HepG2 (cell line): ENCODE measurements at regions not wholly inside any gene's neighbourhood (a gene's known extent, or its start where the extent isn't known, plus 50 kb on each side); places are given as distances from the start of the nearest gene placed in this dataset.

Experiments used
- ATAC-seq: fragments of 200-7000 bp; cut with Tn5 transposase; 3 replicates; pipeline ENCODE4 v1.9.1; 2020; ENCODE audit warnings: mild to moderate bottlenecking, moderate library complexity
- BruUV-seq: library from RNA; stranded (reverse); fragments of 400-500 nt; replicated peaks from 2 replicates; lab custom pipeline; 2021; lab: Mats Ljungman, UMichigan
- CTCF ChIA-PET: fragments of 300-600 bp; formaldehyde crosslinking; extraction: SDS; loops from one replicate; lab custom pipeline; 2021; ENCODE audit warnings: low total read pairs, inconsistent platforms, low intra/inter-chr PET ratio; lab: Yijun Ruan, JAX
- POLR2A ChIA-PET: fragments of 350-600 bp; sonication (Branson Sonifier 250); formaldehyde crosslinking; loops from one replicate; lab custom pipeline; 2020; ENCODE audit warnings: antibody characterized with exemption, inconsistent platforms; lab: Yijun Ruan, JAX
- DNase-seq: peaks from one replicate; pipeline ENCODE4 v3.0.0-alpha.2; 2015; ENCODE audit warnings: low spot score
- FAIRE-seq: peaks from 3 replicates; lab custom pipeline; 2011; peaks lifted over from hg19 to GRCh38; lab: Jason Lieb, UNC
- H2AFZ ChIP-seq: one replicate; pipeline ENCODE4 v1.6.1; 2011; ENCODE audit warnings: low read length, inconsistent platforms
- H3K27ac ChIP-seq: fragments of 300-600 bp; 3 replicates; pipeline ENCODE4 v1.8.0; 2011; ENCODE audit warnings: mixed run types, mild to moderate bottlenecking, mixed read lengths, low read length, inconsistent platforms; ENCODE audit not compliant: insufficient read depth; ENCODE audit errors: extremely low read length
- H3K27me3 ChIP-seq, 2 experiments: fragments of 200-600 bp in 1 of 2; 2 replicates in 1 of 2; 3 replicates in 1 of 2; pipeline versions ENCODE4 v1.6.0 to v1.8.0; 2011; ENCODE audit warnings: low read length in 2 of 2, mild to moderate bottlenecking in 2 of 2, moderate library complexity in 2 of 2, inconsistent platforms in 1 of 2; ENCODE audit not compliant: insufficient read depth in 2 of 2, control insufficient read depth in 1 of 2
- H3K36me3 ChIP-seq, 2 experiments: fragments of 200-600 bp in 1 of 2; replicated peaks in 1 of 2; 2 replicates in 1 of 2; 3 replicates in 1 of 2; pipeline versions ENCODE4 v1.5.1 to v1.8.0; 2011; ENCODE audit warnings: low read length in 2 of 2, inconsistent platforms in 1 of 2; ENCODE audit not compliant: insufficient read depth in 2 of 2, control insufficient read depth in 1 of 2
- H3K4me1 ChIP-seq: 2 replicates; pipeline ENCODE4 v1.5.1; 2012; ENCODE audit warnings: low read length, inconsistent platforms; ENCODE audit not compliant: insufficient read depth
- H3K4me2 ChIP-seq: 2 replicates; pipeline ENCODE4 v1.6.0; 2011; ENCODE audit warnings: low read depth, low read length, inconsistent platforms
- H3K4me3 ChIP-seq, 3 experiments: fragments of 200-600 bp in 1 of 3; sonication (generic), shearing (Covaris generic) in 1 of 3; replicated peaks in 1 of 3; 2 replicates each; pipeline ENCODE4 v1.5.1; 2011 to 2016; ENCODE audit warnings: low read length in 3 of 3, inconsistent platforms in 2 of 3, low read depth in 2 of 3, mild to moderate bottlenecking in 2 of 3, control low read depth in 1 of 3, mixed read lengths in 1 of 3; ENCODE audit not compliant: insufficient read depth in 1 of 3
- H3K79me2 ChIP-seq: one replicate; pipeline ENCODE4 v1.6.1; 2011; ENCODE audit warnings: low read length, inconsistent platforms; ENCODE audit not compliant: insufficient read depth
- H3K9ac ChIP-seq: 2 replicates; pipeline ENCODE4 v1.6.0; 2011; ENCODE audit warnings: mild to moderate bottlenecking, low read depth, low read length, inconsistent platforms; ENCODE audit not compliant: insufficient read depth
- H3K9me3 ChIP-seq: 2 replicates; pipeline ENCODE4 v1.5.1; 2012; ENCODE audit warnings: mild to moderate bottlenecking, low read length
- H4K20me1 ChIP-seq: 2 replicates; pipeline ENCODE4 v1.6.0; 2011; ENCODE audit warnings: inconsistent platforms, mild to moderate bottlenecking, low read length, moderate library complexity; ENCODE audit not compliant: insufficient read depth
- ATF1 ChIP-seq: IDR thresholded peaks from 2 replicates; pipeline ENCODE4 v1.6.1; 2016; ENCODE audit warnings: mild to moderate bottlenecking, control low read depth
- MAFG ChIP-seq: sonication (generic); formaldehyde crosslinking; IDR thresholded peaks from 2 replicates; pipeline ENCODE4 v1.5.1; 2020; ENCODE audit warnings: mild to moderate bottlenecking, missing genetic modification reagents
- NR1H2 ChIP-seq: sonication (generic); formaldehyde crosslinking; IDR thresholded peaks from 2 replicates; pipeline ENCODE4 v1.8.1; 2022; ENCODE audit warnings: low read depth, missing genetic modification reagents, borderline replicate concordance
- SATB2 ChIP-seq: sonication (generic); formaldehyde crosslinking; IDR thresholded peaks from 2 replicates; pipeline ENCODE4 v1.5.0; 2020; ENCODE audit warnings: missing genetic modification reagents
- SRSF1 ChIP-seq: fragments of 200-400 bp; formaldehyde crosslinking; optimal IDR thresholded peaks from 2 replicates; pipeline ENCODE3; 2017; ENCODE audit warnings: mild to moderate bottlenecking, low read depth, low read length, moderate library complexity
- ZBTB25 ChIP-seq: IDR thresholded peaks from 2 replicates; pipeline ENCODE4 v1.6.1; 2018; ENCODE audit warnings: missing genetic modification reagents
- ZBTB42 ChIP-seq: sonication (generic); formaldehyde crosslinking; IDR thresholded peaks from 2 replicates; pipeline ENCODE4 v1.5.0; 2020; ENCODE audit warnings: mild to moderate bottlenecking, missing genetic modification reagents
- ZBTB43 ChIP-seq: sonication (generic); formaldehyde crosslinking; conservative IDR thresholded peaks from 2 replicates; pipeline ENCODE4 v1.4.0; 2020; ENCODE audit warnings: missing genetic modification reagents
- ZBTB44 ChIP-seq: sonication (generic); formaldehyde crosslinking; IDR thresholded peaks from 2 replicates; pipeline ENCODE4 v1.4.0; 2020; ENCODE audit warnings: missing genetic modification reagents
- ZFP41 ChIP-seq: sonication (generic); formaldehyde crosslinking; IDR thresholded peaks from 2 replicates; pipeline ENCODE4 v1.4.0; 2020; ENCODE audit warnings: mild to moderate bottlenecking, missing genetic modification reagents, borderline replicate concordance
- ZNF569 ChIP-seq: sonication (generic); formaldehyde crosslinking; IDR thresholded peaks from 2 replicates; pipeline ENCODE4 v1.5.0; 2020; ENCODE audit warnings: mild to moderate bottlenecking, missing genetic modification reagents, moderate library complexity, borderline replicate concordance
- ZNF570 ChIP-seq: sonication (generic); formaldehyde crosslinking; IDR thresholded peaks from 2 replicates; pipeline ENCODE4 v1.4.0; 2020; ENCODE audit warnings: mild to moderate bottlenecking, missing genetic modification reagents, borderline replicate concordance
- ZNF672 ChIP-seq: sonication (generic); formaldehyde crosslinking; IDR thresholded peaks from 2 replicates; pipeline ENCODE4 v1.8.1; 2022; ENCODE audit warnings: missing genetic modification reagents
- WGBS: methylation state at CpG from one replicate; pipeline ENCODE4 v1.1.6; 2017; ENCODE audit warnings: low lambda C conversion rate; 5-methylcytosine and 5-hydroxymethylcytosine counted together
- in situ Hi-C: cut with HindIII; loops from 2 replicates; pipeline ENCODE4 v1.10.0; 2017; ENCODE audit warnings: low pct_unique_long_range_greater_than_20kb; ENCODE audit not compliant: extremely low pct_ligation_motif_present
- intact Hi-C: fragments of 100-400 bp; cut with micrococcal nuclease; formaldehyde crosslinking; loops from one replicate; pipeline ENCODE4 v1.10.0; 2022; ENCODE audit not compliant: unreplicated experiment

- Histone ChIP-seq H3K4me3 (no peak overlapping the region), H3K36me3 (no peaks in the 10 kb centered on the region), H3K79me2 (no peaks in the 10 kb centered on the region)
- TF ChIP-seq ZFP41 (CRISPR knock-in tag) = no peak
- TF ChIP-seq ZBTB43 (CRISPR knock-in tag) = no peak
- no peak for TF ChIP-seq SRSF1
- TF ChIP-seq NR1H2 (CRISPR knock-in tag) = no peak
- no peak for TF ChIP-seq MAFG
- TF ChIP-seq ZBTB42 = no peak
- no peak for TF ChIP-seq ATF1 (CRISPR knock-in tag)
- no peak for TF ChIP-seq ZNF672 (CRISPR knock-in tag)
- TF ChIP-seq ZNF570 (CRISPR knock-in tag) = no peak
- TF ChIP-seq, all 625 proteins: peak for 0
- BruUV-seq = no TSS peak
- H2AFZ ChIP-seq = no peak overlapping the region
- ATAC-seq (no peak), FAIRE-seq (no peak), DNase-seq (no peak)
- no peak overlapping the region for H3K4me2 ChIP-seq
- no peaks in the 10 kb centered on the region for H3K4me1 ChIP-seq
- no peaks in the 10 kb centered on the region for H4K20me1 ChIP-seq
- CTCF ChIA-PET = no interaction called here
- intact Hi-C loops = no loop called here
- no peak overlapping the region for H3K27ac ChIP-seq
- WGBS = 0% methylated on average over 6 of the region's 6 CpGs
- no peak overlapping the region for H3K9ac ChIP-seq
- POLR2A ChIA-PET = no interaction called here
- H3K27me3 ChIP-seq = no peaks in the 10 kb centered on the region; a peak in 1 of 5 replicates
- peaks cover 56% of the 10 kb centered on the region for H3K9me3 ChIP-seq
- in situ Hi-C loops = no loop called here
Observed at GRCh38 chr4:28842271-28842670, 1877.9 kb upstream of the PCDH7 start.

DNA sequence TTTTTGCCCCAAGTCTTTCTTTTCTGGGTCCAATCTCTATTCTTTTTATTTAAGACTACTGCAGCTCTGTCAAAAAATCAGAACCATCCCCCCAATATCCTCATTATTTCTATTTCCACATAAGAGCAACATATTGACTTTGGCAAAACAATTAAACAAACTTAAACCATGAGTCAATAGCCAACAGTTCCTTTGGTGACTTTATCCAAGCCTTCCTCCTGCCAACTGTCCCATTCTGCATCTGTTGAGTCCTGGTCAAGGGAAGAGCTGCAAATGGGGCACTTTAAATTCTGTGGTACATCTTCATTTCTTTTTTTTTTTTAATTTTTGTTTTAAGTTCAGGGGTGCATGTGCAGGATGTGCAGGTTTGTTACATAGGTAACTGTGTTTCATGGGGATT lies 1875.0 kb upstream of the PCDH7 start:
- intact Hi-C loops = no loop called here
- no peaks in the 10 kb centered on the region for H3K79me2 ChIP-seq
- in situ Hi-C loops = no loop called here
- H3K27ac ChIP-seq = no peak overlapping the region
- DNase-seq = no peak
- no peaks in the 10 kb centered on the region for H3K36me3 ChIP-seq
- no peak for TF ChIP-seq SATB2 (CRISPR knock-in tag)
- no peak for TF ChIP-seq ZNF569 (CRISPR knock-in tag)
- TF ChIP-seq ZBTB44 (CRISPR knock-in tag) = no peak
- TF ChIP-seq ZBTB25 (CRISPR knock-in tag) = no peak
- peaks cover 70% of the 10 kb centered on the region for H3K9me3 ChIP-seq
- no peak overlapping the region for H3K9ac ChIP-seq
- no peak overlapping the region for H2AFZ ChIP-seq
- H3K4me1 ChIP-seq = no peaks in the 10 kb centered on the region
- FAIRE-seq = no peak
- no peak overlapping the region for H3K4me3 ChIP-seq
- no peaks in the 10 kb centered on the region for H4K20me1 ChIP-seq
- no TSS peak for BruUV-seq
- ATAC-seq = no peak
- CTCF ChIA-PET = no interaction called here
- POLR2A ChIA-PET = no interaction called here
- no peak overlapping the region for H3K4me2 ChIP-seq
- no peaks in the 10 kb centered on the region; a peak in 1 of 5 replicates for H3K27me3 ChIP-seq
